ENCODE measurements at regions not wholly inside any gene's neighbourhood (a gene's known extent, or its start where the extent isn't known, plus 50 kb on each side); places are given as distances from the start of the nearest gene placed in this dataset.

DNA sequence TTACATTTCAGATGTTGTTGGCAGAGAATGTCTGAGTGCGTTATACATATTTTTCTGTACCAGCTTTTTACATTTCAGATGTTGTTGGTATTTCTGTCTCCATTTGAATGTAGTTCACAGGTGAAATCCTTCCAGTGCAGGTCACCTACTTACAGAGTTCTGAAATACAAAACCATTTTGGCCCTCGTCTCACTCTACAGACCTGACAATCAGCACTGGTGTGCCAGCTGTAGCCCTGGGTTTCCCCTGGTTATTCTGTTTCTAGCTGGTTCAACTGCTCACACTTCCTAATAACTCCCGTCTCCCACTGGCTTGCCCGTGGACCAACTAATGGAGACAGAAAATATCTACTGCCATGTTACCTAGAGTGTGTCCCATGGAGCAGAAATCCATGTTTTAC, 87.5 kb upstream of the CDIN1 start:
- no peak for FAIRE-seq
- SMC1A ChIA-PET (ENCODE audit: uncharacterized antibody, unreplicated experiment) = interaction anchor here (0.6 to 2.8 kb wide), 3 partner anchors 9 to 34 kb away, joined by 3 to 13 read pairs (median 8); no protein-coding TSS in a partner anchor
- Histone ChIP-seq H3K4me1 (ENCODE audit: control insufficient read depth, insufficient read depth, low read length) (no peaks in the 10 kb centered on the region), H3K36me3 (ENCODE audit: control insufficient read depth in 2 of 2, insufficient read depth in 2 of 2, low read length in 1 of 2) (no peaks in the 10 kb centered on the region), H3K27ac (ENCODE audit: control insufficient read depth, insufficient read depth) (no peak overlapping the region), H3K4me3 (no peak overlapping the region), H2AFZ (ENCODE audit: control insufficient read depth, low read depth, low read length) (no peak overlapping the region), H4K20me1 (ENCODE audit: control insufficient read depth, insufficient read depth) (no peaks in the 10 kb centered on the region), H3K9ac (ENCODE audit: control insufficient read depth, insufficient read depth, low read length) (no peak overlapping the region), H3K9me3 (replicated peaks; ENCODE audit: control insufficient read depth, insufficient read depth, low read length) (no peaks in the 10 kb centered on the region), H3K4me2 (ENCODE audit: control insufficient read depth, insufficient read depth) (no peak overlapping the region), H3K79me2 (ENCODE audit: control insufficient read depth, insufficient read depth, low read length) (no peaks in the 10 kb centered on the region), H3K27me3 (replicated peaks in 1 of 2; ENCODE audit: control insufficient read depth in 2 of 2, insufficient read depth in 2 of 2, low read length in 1 of 2) (no peaks in the 10 kb centered on the region)
- ATAC-seq = peak; percentile 44; the same call in 2 of the 3 replicates
- DNase-seq (ENCODE audit: low read depth, low spot score) = no peak
- POLR2A ChIA-PET = no interaction called here
- RAD21 ChIA-PET (ENCODE audit: unreplicated experiment) = no interaction called here
- CTCF ChIA-PET = interaction anchor here (2.0 kb wide), 1 partner anchor 10 kb away, joined by 10 read pairs; no protein-coding TSS in a partner anchor
- BruUV-seq (replicated peaks) = no TSS peak
- TF ChIP-seq NFYA (IDR thresholded peaks at IDR 0.05; ENCODE audit: borderline replicate concordance, low read depth, low read length) (no peak), SUPT20H (IDR thresholded peaks at IDR 0.05; ENCODE audit: borderline replicate concordance, control insufficient read depth, low read depth, low read length) (no peak), RFX5 (IDR thresholded peaks at IDR 0.05; ENCODE audit: low read depth, low read length) (no peak), NFIC (IDR thresholded peaks at IDR 0.05; ENCODE audit: low read depth, low read length) (no peak), PAX8 (IDR thresholded peaks at IDR 0.05) (no peak), SREBF1 (IDR thresholded peaks at IDR 0.05; ENCODE audit: low read length) (no peak), CHD2 (IDR thresholded peaks at IDR 0.05; ENCODE audit: borderline replicate concordance, low read depth, low read length) (no peak), POLR2AphosphoS2 (IDR thresholded peaks at IDR 0.05; ENCODE audit: low read depth, low read length) (no peak), ZNF217 (IDR thresholded peaks at IDR 0.05) (no peak), LARP7 (IDR thresholded peaks at IDR 0.05) (no peak), KLF5 (IDR thresholded peaks at IDR 0.05; ENCODE audit: partially characterized antibody) (no peak)
- TF ChIP-seq, protein P1, sequence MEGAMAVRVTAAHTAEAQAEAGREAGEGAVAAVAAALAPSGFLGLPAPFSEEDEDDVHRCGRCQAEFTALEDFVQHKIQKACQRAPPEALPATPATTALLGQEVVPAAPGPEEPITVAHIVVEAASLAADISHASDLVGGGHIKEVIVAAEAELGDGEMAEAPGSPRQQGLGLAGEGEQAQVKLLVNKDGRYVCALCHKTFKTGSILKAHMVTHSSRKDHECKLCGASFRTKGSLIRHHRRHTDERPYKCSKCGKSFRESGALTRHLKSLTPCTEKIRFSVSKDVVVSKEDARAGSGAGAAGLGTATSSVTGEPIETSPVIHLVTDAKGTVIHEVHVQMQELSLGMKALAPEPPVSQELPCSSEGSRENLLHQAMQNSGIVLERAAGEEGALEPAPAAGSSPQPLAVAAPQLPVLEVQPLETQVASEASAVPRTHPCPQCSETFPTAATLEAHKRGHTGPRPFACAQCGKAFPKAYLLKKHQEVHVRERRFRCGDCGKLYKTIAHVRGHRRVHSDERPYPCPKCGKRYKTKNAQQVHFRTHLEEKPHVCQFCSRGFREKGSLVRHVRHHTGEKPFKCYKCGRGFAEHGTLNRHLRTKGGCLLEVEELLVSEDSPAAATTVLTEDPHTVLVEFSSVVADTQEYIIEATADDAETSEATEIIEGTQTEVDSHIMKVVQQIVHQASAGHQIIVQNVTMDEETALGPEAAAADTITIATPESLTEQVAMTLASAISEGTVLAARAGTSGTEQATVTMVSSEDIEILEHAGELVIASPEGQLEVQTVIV (IDR thresholded peaks at IDR 0.05; ENCODE audit: borderline replicate concordance, partially characterized antibody) = no peak
- TF ChIP-seq, protein P2, sequence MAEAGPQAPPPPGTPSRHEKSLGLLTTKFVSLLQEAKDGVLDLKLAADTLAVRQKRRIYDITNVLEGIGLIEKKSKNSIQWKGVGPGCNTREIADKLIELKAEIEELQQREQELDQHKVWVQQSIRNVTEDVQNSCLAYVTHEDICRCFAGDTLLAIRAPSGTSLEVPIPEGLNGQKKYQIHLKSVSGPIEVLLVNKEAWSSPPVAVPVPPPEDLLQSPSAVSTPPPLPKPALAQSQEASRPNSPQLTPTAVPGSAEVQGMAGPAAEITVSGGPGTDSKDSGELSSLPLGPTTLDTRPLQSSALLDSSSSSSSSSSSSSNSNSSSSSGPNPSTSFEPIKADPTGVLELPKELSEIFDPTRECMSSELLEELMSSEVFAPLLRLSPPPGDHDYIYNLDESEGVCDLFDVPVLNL (IDR thresholded peaks at IDR 0.05; ENCODE audit: low read depth, low read length) = no peak
- TF ChIP-seq, protein P3, sequence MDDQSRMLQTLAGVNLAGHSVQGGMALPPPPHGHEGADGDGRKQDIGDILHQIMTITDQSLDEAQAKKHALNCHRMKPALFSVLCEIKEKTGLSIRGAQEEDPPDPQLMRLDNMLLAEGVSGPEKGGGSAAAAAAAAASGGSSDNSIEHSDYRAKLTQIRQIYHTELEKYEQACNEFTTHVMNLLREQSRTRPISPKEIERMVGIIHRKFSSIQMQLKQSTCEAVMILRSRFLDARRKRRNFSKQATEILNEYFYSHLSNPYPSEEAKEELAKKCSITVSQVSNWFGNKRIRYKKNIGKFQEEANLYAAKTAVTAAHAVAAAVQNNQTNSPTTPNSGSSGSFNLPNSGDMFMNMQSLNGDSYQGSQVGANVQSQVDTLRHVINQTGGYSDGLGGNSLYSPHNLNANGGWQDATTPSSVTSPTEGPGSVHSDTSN (IDR thresholded peaks at IDR 0.05; ENCODE audit: insufficient replicate concordance, low read depth, low read length) = no peak
- intact Hi-C loops (cut with micrococcal nuclease; ENCODE audit: unreplicated experiment) (loop anchor here (10.0 kb wide), 1 partner anchor 737 kb away; no protein-coding TSS in a partner anchor), in situ Hi-C loops (cut with MboI) (loop anchor here (10.0 kb wide), 1 partner anchor 613 kb away; the partner anchor contains the start of gene MEIS2)
- WGBS (ENCODE audit: insufficient coverage, insufficient replicate concordance, low lambda C conversion rate, missing lambda C conversion rate) = 24% methylated on average over 4 of the region's 4 CpGs

Measured in GM12878 (cell line).